ENCODE measurements at regions not wholly inside any gene's neighbourhood (a gene's known extent, or its start where the extent isn't known, plus 50 kb on each side); places are given as distances from the start of the nearest gene placed in this dataset.

DNA sequence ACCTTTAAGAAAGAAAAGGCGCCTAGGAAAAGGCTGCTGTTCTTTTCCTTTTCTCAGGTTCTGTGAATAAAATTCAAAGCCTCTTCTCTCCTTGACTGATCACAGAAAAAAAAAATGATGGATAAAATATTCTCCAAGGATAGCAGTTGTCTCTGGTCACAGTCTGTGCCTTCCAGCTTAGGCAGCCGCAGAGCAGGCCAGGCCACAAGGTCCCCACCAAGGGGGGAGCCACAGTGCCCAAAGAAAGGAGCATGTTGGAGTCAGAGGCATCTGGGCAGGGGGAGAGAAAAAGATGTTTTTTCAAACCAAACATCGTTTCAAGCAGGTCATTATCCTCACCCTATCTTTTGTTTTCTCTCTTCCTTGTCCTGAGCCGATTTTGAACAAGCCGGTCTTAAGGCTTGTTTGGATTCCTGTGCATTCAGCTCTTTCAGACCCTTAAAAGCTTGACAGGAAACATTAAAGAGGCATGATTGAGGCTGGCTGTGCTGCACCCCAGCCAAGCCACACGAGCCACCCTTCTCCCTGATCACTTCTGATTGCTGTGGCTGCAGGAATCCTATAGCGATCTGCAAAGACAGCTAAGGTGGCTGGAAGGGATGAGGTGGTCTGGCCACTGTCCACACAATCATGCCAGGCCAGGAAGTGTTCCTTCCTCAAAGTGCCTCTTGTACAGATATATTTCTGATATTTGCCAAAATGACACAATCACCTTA lies 284.6 kb upstream of the TLE4 start:
- H3K4me3 ChIP-seq: no peak overlapping the region
- H3K27me3 ChIP-seq: no peaks in the 10 kb centered on the region

DNA sequence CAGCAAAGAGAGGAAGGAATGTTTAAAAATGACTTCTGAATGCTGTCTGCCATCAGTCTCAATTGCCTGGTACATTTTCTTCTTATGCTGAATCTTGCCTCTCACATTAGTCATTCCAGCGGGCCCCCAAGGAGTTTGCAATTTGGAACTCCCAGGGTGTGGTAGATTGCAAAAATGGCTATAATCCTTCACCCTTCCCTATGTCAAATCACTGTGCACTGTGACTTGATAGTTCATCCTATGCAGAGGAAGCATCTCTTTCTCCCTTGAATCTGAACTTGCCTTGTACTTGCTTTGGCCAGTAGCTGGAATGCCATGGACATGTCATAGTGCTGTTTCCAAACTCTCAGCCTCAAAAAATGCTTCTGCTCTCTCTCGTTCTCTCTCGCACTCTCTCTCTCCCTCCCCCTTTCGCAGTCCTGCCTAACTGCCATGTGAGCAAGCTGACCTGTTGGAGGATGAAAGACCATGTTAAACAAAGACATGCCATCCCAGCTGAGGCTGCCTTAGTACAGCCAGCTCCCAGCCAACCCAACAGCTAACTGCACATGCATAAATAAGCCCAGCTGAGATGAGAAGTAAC lies 284.0 kb upstream of the TLE4 start:
- Histone ChIP-seq H3K4me1 (no peaks in the 10 kb centered on the region), H3K27ac (no peak overlapping the region), H3K4me3 (no peak overlapping the region), H3K36me3 (no peaks in the 10 kb centered on the region), H3K9ac (no peak overlapping the region), H3K9me3 (no peaks in the 10 kb centered on the region), H3K4me2 (no peak overlapping the region), H4K20me1 (no peaks in the 10 kb centered on the region), H3K27me3 (no peaks in the 10 kb centered on the region)
- no peak for TF ChIP-seq Cebpa-rat (IDR thresholded peaks at IDR 0.05)

More for the DNA sequence above, 284.6 kb upstream of the TLE4 start:
- Histone ChIP-seq H3K9ac (no peak overlapping the region), H3K27ac (no peak overlapping the region), H3K4me2 (no peak overlapping the region), H3K36me3 (no peaks in the 10 kb centered on the region), H3K4me1 (no peaks in the 10 kb centered on the region), H3K9me3 (no peaks in the 10 kb centered on the region), H4K20me1 (no peaks in the 10 kb centered on the region)
- TF ChIP-seq Cebpa-rat (IDR thresholded peaks at IDR 0.05): no peak

- Histone ChIP-seq H3K4me3 (no peak overlapping the region), H3K27me3 (no peaks in the 10 kb centered on the region), H4K20me1 (no peaks in the 10 kb centered on the region), H3K27ac (no peak overlapping the region), H3K4me2 (no peak overlapping the region), H3K4me1 (no peaks in the 10 kb centered on the region), H3K9me3 (no peaks in the 10 kb centered on the region), H3K9ac (no peak overlapping the region), H3K36me3 (no peaks in the 10 kb centered on the region)
- no peak for TF ChIP-seq Cebpa-rat (IDR thresholded peaks at IDR 0.05)
Observed at GRCh38 chr9:79289856-79290255, 281.9 kb upstream of the TLE4 start.

DNA sequence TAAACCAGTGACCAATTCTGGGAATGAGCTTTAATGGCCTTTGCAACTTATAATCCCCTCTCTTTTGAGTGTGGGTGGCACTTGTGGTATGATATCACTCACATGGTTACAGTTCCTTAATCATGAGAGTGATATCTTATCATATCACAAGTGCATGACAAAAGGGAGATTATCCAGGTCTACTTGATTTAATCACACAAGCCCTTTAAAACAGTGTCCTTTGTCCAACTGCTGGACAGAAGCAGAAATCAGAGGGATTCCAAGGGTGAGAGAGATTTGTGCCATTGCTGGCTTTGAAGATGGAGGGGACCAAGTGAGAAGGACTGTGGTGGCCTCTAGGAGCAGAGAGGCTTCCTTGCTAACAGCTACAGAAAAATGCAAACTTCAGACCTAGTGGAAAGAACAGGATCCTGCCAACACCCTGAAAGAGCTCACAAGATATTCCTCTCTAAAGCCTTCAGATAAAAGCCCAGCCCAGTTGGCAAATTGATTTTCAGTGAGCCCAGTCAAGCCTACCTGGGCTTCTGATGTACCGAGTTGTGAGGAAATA lies 279.0 kb upstream of the TLE4 start:
- no peaks in the 10 kb centered on the region for H3K9me3 ChIP-seq
- H4K20me1 ChIP-seq: no peaks in the 10 kb centered on the region
- H3K4me3 ChIP-seq: no peak overlapping the region
- no peak for TF ChIP-seq Cebpa-rat (IDR thresholded peaks at IDR 0.05)
- no peak overlapping the region for H3K9ac ChIP-seq
- H3K36me3 ChIP-seq: no peaks in the 10 kb centered on the region
- no peak overlapping the region for H3K4me2 ChIP-seq
- no peak overlapping the region for H3K27ac ChIP-seq
- H3K4me1 ChIP-seq: no peaks in the 10 kb centered on the region
- H3K27me3 ChIP-seq: no peaks in the 10 kb centered on the region

- TF ChIP-seq Cebpa-rat (IDR thresholded peaks at IDR 0.05): no peak
- Histone ChIP-seq H3K4me2 (no peak overlapping the region), H3K36me3 (no peaks in the 10 kb centered on the region)
Observed at GRCh38 chr9:79300068-79300467, 271.7 kb upstream of the TLE4 start.

GRCh38 chr9:79301085-79301484 lies 270.7 kb upstream of the TLE4 start:
- Histone ChIP-seq H3K9me3 (no peaks in the 10 kb centered on the region), H3K27ac (no peak overlapping the region)

More at GRCh38 chr9:79300068-79300467, 271.7 kb upstream of the TLE4 start:
- H3K4me3 ChIP-seq: no peak overlapping the region
- no peaks in the 10 kb centered on the region for H4K20me1 ChIP-seq
- no peaks in the 10 kb centered on the region for H3K9me3 ChIP-seq
- no peak overlapping the region for H3K27ac ChIP-seq
- H3K9ac ChIP-seq: no peak overlapping the region
- no peaks in the 10 kb centered on the region for H3K4me1 ChIP-seq
- no peaks in the 10 kb centered on the region for H3K27me3 ChIP-seq

GRCh38 chr9:79301551-79302391 lies 270.0 kb upstream of the TLE4 start:
- Histone ChIP-seq H3K27me3 (no peaks in the 10 kb centered on the region), H3K4me1 (no peaks in the 10 kb centered on the region), H4K20me1 (no peaks in the 10 kb centered on the region), H3K4me2 (no peak overlapping the region), H3K9me3 (no peaks in the 10 kb centered on the region), H3K36me3 (no peaks in the 10 kb centered on the region), H3K27ac (no peak overlapping the region), H3K9ac (no peak overlapping the region), H3K4me3 (no peak overlapping the region)
- TF ChIP-seq Cebpa-rat (IDR thresholded peaks at IDR 0.05): no peak

More at GRCh38 chr9:79301085-79301484, 270.7 kb upstream of the TLE4 start:
- no peaks in the 10 kb centered on the region for H4K20me1 ChIP-seq
- no peaks in the 10 kb centered on the region for H3K27me3 ChIP-seq
- no peak for TF ChIP-seq Cebpa-rat (IDR thresholded peaks at IDR 0.05)
- no peak overlapping the region for H3K4me2 ChIP-seq
- no peaks in the 10 kb centered on the region for H3K4me1 ChIP-seq
- H3K4me3 ChIP-seq: no peak overlapping the region
- H3K9ac ChIP-seq: no peak overlapping the region
- no peaks in the 10 kb centered on the region for H3K36me3 ChIP-seq

DNA sequence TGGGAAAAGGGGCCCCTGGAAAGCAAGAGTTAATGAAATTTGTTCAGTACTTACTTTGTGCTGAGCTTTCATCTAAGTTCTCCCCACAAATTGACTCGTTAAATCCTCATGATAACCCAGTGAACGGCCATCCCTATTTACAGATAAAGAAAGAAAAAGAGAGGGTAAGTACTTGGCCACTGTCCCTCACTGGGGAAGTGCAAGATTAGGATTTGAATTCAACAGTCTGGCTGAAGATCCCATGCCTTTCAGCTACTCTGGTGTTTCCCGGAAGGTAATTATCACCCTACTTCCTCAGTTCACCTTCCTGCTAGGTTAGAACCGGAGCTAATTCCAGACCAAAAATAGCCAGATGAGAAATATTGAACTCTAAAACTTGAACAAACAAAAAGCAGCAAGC lies 269.2 kb upstream of the TLE4 start:
- Histone ChIP-seq H3K4me1 (no peaks in the 10 kb centered on the region), H3K9ac (no peak overlapping the region), H3K36me3 (no peaks in the 10 kb centered on the region), H4K20me1 (no peaks in the 10 kb centered on the region), H3K4me2 (no peak overlapping the region), H3K4me3 (no peak overlapping the region), H3K27ac (no peak overlapping the region), H3K9me3 (no peaks in the 10 kb centered on the region), H3K27me3 (no peaks in the 10 kb centered on the region)
- TF ChIP-seq Cebpa-rat (IDR thresholded peaks at IDR 0.05): no peak

- Histone ChIP-seq H3K4me1 (no peaks in the 10 kb centered on the region), H3K4me2 (no peak overlapping the region), H3K27me3 (no peaks in the 10 kb centered on the region), H3K27ac (no peak overlapping the region), H3K9me3 (no peaks in the 10 kb centered on the region), H4K20me1 (no peaks in the 10 kb centered on the region), H3K36me3 (no peaks in the 10 kb centered on the region), H3K4me3 (no peak overlapping the region), H3K9ac (no peak overlapping the region)
- TF ChIP-seq Cebpa-rat (IDR thresholded peaks at IDR 0.05): no peak
Observed at GRCh38 chr9:79308012-79308411, 263.8 kb upstream of the TLE4 start.

All from BLaER1 (cell line).